LNCaP clone FGC (cell line): ENCODE measurements at regions not wholly inside any gene's neighbourhood (a gene's known extent, or its start where the extent isn't known, plus 50 kb on each side); places are given as distances from the start of the nearest gene placed in this dataset.

Experiments used
- DNase-seq: peaks from one replicate; pipeline ENCODE4 v3.0.0-alpha.2; 2011; ENCODE audit warnings: low read depth
- H3K4me3 ChIP-seq: 2 replicates; pipeline ENCODE4 v1.5.1; 2011; ENCODE audit warnings: mild to moderate bottlenecking, low read depth, low read length, control low read depth
- TF ChIP-seq, protein P1 (sequence below): IDR thresholded peaks from 2 replicates; pipeline ENCODE4 v1.5.1; 2012; ENCODE audit warnings: mild to moderate bottlenecking; ENCODE audit not compliant: control insufficient read depth, insufficient read depth; ENCODE audit errors: extremely low read depth

DNA sequence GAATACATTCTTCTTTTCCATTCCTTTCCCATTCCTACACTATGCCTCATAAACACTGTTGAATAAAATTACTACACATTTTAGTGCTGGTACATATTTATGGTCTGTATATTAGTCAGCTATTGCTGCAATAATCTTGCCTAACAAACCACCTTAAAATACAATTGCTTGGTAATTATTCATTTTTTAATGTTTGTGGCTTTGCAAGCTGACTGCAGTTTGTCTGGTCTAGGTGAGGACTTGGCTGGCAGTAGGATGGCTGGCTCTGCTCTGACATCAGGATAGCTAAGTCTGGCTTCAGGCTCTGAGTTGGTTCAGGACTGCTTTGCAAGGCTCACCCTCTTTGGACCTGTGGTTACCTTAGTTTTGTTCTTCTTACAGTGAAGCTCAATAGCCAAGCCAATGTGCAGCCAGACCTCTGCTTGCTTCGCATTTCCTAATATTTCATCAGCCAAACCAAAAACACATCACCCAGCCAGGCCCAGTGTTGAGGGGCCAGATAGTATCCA, 913.4 kb upstream of the RAG2 start:
- TF ChIP-seq, protein P1, sequence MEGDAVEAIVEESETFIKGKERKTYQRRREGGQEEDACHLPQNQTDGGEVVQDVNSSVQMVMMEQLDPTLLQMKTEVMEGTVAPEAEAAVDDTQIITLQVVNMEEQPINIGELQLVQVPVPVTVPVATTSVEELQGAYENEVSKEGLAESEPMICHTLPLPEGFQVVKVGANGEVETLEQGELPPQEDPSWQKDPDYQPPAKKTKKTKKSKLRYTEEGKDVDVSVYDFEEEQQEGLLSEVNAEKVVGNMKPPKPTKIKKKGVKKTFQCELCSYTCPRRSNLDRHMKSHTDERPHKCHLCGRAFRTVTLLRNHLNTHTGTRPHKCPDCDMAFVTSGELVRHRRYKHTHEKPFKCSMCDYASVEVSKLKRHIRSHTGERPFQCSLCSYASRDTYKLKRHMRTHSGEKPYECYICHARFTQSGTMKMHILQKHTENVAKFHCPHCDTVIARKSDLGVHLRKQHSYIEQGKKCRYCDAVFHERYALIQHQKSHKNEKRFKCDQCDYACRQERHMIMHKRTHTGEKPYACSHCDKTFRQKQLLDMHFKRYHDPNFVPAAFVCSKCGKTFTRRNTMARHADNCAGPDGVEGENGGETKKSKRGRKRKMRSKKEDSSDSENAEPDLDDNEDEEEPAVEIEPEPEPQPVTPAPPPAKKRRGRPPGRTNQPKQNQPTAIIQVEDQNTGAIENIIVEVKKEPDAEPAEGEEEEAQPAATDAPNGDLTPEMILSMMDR: no peak
- no peak for DNase-seq
- no peak overlapping the region for H3K4me3 ChIP-seq

GRCh38 chr11:37509506-37509905, 911.5 kb upstream of the RAG2 start:
- DNase-seq: no peak
- no peak overlapping the region for H3K4me3 ChIP-seq
- TF ChIP-seq, protein P1: no peak

- TF ChIP-seq, protein P1: no peak
- no peak overlapping the region for H3K4me3 ChIP-seq
- no peak for DNase-seq
Observed at GRCh38 chr11:37506531-37506930, 908.5 kb upstream of the RAG2 start.

DNA sequence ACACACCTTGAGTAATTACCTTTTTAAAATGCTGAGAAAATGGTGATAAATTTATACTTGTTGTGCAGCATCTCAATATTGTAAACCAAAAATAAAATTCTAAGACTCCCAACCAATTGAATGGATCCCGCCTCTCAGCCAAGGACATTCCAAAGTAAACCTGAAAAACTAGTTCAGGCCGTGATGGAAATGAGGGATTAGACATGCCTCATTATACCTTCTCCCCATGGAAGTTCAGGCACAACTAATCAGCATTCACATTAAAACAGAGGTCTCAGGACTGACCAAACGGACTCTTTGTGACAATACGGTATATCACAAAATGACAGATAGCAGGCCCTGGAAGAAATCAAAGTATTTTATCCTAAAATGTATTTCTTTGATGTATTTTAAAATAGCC, 907.4 kb upstream of the RAG2 start:
- TF ChIP-seq, protein P1: no peak
- no peak overlapping the region for H3K4me3 ChIP-seq
- DNase-seq: no peak

DNA sequence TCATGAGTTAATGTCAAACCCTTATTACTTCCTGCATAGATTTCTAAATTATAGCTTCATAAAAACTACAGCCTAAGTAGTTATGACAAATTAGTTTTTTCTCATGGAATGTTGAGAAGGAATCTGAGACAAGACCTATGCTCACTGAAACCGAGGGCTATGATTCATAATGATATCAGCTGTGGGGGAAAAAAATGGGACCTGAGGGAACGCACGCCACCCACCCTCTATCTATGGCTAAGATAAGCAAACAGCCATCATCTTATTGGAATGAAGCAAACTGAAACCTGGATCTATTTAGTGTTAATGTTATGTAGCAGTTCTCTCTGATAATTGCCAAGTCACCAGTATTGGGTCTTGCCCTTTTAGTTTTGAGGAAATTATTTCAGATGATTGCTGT, 906.9 kb upstream of the RAG2 start:
- TF ChIP-seq, protein P1: no peak
- no peak for DNase-seq
- H3K4me3 ChIP-seq: no peak overlapping the region

DNA sequence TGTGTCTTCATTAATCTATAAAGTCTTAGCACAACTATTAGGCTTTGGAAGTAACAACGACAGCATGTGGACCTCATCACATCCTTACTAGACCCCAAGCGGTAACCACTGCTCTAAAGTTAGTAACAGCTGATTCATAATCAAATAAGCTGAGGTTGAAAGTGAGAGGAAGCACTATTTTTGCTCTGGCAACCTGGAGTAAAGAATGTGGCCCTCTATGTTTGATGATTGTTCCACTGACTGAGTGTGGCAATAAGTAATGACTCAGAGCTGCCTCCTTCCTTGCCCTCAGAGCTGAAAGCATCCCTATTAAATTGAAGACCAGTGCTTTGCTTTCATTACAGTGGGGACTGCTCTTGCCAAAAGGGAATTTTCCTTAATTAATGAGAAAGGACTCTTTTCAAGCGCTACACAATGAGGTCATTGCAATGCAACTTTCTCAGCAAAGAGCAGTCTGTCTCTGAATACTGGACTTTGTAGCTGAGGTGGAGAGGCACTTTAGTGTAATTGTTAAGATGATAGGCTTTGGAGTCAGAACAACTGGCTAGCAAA, 906.1 kb upstream of the RAG2 start:
- TF ChIP-seq, protein P1: no peak
- no peak for DNase-seq
- H3K4me3 ChIP-seq: no peak overlapping the region

GRCh38 chr11:37503411-37504059, 905.5 kb upstream of the RAG2 start:
- TF ChIP-seq, protein P1: no peak
- no peak for DNase-seq
- H3K4me3 ChIP-seq: no peak overlapping the region
